KMS-11 (cell line): ENCODE measurements at regions not wholly inside any gene's neighbourhood (a gene's known extent, or its start where the extent isn't known, plus 50 kb on each side); places are given as distances from the start of the nearest gene placed in this dataset.

Experiments
- H2AFZ ChIP-seq: fragments of 200-600 bp; sonication (generic); 2 replicates; pipeline ENCODE4 v1.6.1; 2016; ENCODE audit warnings: antibody characterized with exemption, mixed run types, low read depth
- H3K27ac ChIP-seq: fragments of 200-600 bp; sonication (generic); 2 replicates; pipeline ENCODE4 v1.6.1; 2016; ENCODE audit warnings: mild to moderate bottlenecking, mixed run types
- H3K27me3 ChIP-seq: fragments of 200-600 bp; sonication (generic); 2 replicates; pipeline ENCODE4 v1.6.1; 2017; ENCODE audit warnings: mild to moderate bottlenecking, low read depth, mixed run types, moderate library complexity; ENCODE audit not compliant: insufficient read depth
- H3K36me3 ChIP-seq: fragments of 200-600 bp; sonication (generic); 2 replicates; pipeline ENCODE4 v1.6.1; 2017; ENCODE audit warnings: mild to moderate bottlenecking, mixed run types; ENCODE audit not compliant: insufficient read depth
- H3K4me1 ChIP-seq: fragments of 200-600 bp; sonication (generic); 2 replicates; pipeline ENCODE4 v1.6.1; 2016; ENCODE audit warnings: mild to moderate bottlenecking, low read depth, mixed run types; ENCODE audit not compliant: poor library complexity, severe bottlenecking
- H3K4me2 ChIP-seq: fragments of 200-600 bp; sonication (generic); 2 replicates; pipeline ENCODE4 v1.7.0; 2016; ENCODE audit warnings: mild to moderate bottlenecking, mixed run types
- H3K4me3 ChIP-seq: fragments of 200-600 bp; sonication (generic); IDR thresholded peaks from 2 replicates; pipeline ENCODE4 v1.6.1; 2017; ENCODE audit warnings: low read depth, low read length, mixed read lengths; ENCODE audit not compliant: insufficient read depth
- H3K79me2 ChIP-seq: fragments of 200-600 bp; sonication (generic); 2 replicates; pipeline ENCODE4 v1.6.1; 2016; ENCODE audit warnings: low read depth, mixed run types; ENCODE audit not compliant: insufficient read depth
- H3K9ac ChIP-seq: fragments of 200-600 bp; sonication (generic); 2 replicates; pipeline ENCODE4 v1.6.1; 2016; ENCODE audit warnings: mild to moderate bottlenecking, mixed run types
- H4K20me1 ChIP-seq: fragments of 200-600 bp; sonication (generic); 2 replicates; pipeline ENCODE4 v1.6.1; 2016; ENCODE audit warnings: mild to moderate bottlenecking, mixed run types; ENCODE audit not compliant: insufficient read depth
- TF ChIP-seq, protein P1 (sequence below): fragments of 200-600 bp; sonication (generic); conservative IDR thresholded peaks from 2 replicates; pipeline ENCODE4 v1.6.1; 2017; ENCODE audit warnings: low read depth, mild to moderate bottlenecking, antibody characterized with exemption, low read length, moderate library complexity, mixed read lengths

DNA sequence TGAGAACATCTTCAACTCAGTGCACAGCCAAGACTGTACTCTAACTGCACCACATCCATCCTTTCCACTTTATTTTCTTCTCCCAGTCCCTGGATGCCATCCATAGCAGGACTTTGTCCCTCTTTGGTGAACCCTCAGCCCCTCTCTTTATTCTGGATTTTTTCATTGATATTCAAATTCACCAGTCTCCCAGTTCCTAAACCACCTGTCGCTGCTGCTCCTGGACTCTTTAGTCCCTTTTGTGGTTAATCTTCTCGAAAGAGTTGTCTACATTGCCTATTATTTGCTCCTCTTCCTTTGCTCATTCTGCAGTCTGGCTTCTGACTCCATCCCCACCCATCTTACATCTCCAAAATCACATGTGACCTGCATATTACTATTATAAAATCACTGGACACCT, 59.4 kb upstream of the ZSWIM6 start:
- TF ChIP-seq, protein P1, sequence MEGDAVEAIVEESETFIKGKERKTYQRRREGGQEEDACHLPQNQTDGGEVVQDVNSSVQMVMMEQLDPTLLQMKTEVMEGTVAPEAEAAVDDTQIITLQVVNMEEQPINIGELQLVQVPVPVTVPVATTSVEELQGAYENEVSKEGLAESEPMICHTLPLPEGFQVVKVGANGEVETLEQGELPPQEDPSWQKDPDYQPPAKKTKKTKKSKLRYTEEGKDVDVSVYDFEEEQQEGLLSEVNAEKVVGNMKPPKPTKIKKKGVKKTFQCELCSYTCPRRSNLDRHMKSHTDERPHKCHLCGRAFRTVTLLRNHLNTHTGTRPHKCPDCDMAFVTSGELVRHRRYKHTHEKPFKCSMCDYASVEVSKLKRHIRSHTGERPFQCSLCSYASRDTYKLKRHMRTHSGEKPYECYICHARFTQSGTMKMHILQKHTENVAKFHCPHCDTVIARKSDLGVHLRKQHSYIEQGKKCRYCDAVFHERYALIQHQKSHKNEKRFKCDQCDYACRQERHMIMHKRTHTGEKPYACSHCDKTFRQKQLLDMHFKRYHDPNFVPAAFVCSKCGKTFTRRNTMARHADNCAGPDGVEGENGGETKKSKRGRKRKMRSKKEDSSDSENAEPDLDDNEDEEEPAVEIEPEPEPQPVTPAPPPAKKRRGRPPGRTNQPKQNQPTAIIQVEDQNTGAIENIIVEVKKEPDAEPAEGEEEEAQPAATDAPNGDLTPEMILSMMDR: no peak
- Histone ChIP-seq H3K79me2 (no peaks in the 10 kb centered on the region), H3K4me1 (peaks cover 6% of the 10 kb centered on the region), H3K4me2 (no peak overlapping the region), H4K20me1 (no peaks in the 10 kb centered on the region), H3K9ac (no peak overlapping the region), H3K4me3 (no peak overlapping the region), H3K27ac (no peak overlapping the region), H3K27me3 (no peaks in the 10 kb centered on the region), H3K36me3 (no peaks in the 10 kb centered on the region), H2AFZ (no peak overlapping the region)

DNA sequence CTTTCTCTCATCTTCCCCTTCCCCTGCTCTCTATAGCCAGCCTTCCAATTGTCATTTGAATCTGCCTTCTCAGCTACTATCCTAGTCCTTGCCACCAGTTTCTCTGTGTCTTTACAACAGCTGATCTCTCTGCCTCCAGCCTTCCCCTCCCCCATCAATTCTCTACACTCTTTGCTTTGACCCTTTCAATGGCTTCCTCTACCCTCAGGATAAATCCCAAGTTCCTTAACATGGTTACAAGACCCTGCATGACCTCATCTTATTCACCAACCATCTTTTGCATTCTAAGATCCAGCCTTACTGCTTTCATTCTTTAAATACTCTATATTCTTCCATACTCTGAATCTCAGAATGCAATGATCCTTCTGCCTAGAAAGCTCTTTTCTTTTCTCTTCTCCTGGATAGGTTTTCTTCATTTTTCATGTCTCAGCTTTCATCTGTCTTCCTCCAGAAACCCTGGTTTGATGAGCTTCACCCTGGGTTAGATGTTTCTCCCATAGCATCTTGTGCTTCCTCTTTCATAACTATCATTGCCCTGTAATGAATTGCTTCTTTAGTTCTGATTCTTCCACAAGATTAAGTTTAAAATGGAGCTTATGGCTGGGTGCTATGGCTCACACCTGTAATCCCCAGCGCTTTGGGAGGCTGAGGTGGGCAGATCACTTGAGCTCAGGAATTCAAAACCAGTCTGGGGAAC, 58.6 kb upstream of the ZSWIM6 start:
- Histone ChIP-seq H3K27me3 (no peaks in the 10 kb centered on the region), H3K9ac (no peak overlapping the region), H2AFZ (no peak overlapping the region), H3K79me2 (no peaks in the 10 kb centered on the region), H3K4me1 (peaks cover 6% of the 10 kb centered on the region), H3K36me3 (no peaks in the 10 kb centered on the region), H3K4me2 (no peak overlapping the region), H3K27ac (no peak overlapping the region), H4K20me1 (no peaks in the 10 kb centered on the region), H3K4me3 (no peak overlapping the region)
- TF ChIP-seq, protein P1: no peak

DNA sequence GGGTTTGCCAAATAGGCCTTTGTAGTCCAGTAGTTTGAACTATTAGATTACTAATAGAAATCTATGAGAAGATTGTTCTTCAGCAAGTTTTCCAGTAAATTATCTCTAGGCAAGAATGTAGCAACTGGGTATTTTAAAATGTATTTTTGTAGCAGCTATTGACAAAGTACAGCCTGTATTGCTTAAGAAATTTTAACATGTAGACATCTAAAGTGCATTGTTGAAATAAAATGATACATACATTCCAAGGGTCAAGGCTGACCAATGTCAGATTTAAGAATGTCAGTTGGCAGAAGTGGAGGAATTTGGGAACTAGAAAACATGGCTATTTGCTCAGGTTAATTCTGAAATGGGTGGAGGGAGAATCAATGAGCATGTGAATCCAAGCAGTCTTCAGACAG, 57.5 kb upstream of the ZSWIM6 start:
- Histone ChIP-seq H3K36me3 (no peaks in the 10 kb centered on the region), H3K27ac (no peak overlapping the region), H2AFZ (no peak overlapping the region), H3K79me2 (no peaks in the 10 kb centered on the region), H3K4me2 (no peak overlapping the region), H3K9ac (no peak overlapping the region), H4K20me1 (no peaks in the 10 kb centered on the region), H3K27me3 (no peaks in the 10 kb centered on the region), H3K4me3 (no peak overlapping the region), H3K4me1 (peaks cover 6% of the 10 kb centered on the region)
- TF ChIP-seq, protein P1: no peak

DNA sequence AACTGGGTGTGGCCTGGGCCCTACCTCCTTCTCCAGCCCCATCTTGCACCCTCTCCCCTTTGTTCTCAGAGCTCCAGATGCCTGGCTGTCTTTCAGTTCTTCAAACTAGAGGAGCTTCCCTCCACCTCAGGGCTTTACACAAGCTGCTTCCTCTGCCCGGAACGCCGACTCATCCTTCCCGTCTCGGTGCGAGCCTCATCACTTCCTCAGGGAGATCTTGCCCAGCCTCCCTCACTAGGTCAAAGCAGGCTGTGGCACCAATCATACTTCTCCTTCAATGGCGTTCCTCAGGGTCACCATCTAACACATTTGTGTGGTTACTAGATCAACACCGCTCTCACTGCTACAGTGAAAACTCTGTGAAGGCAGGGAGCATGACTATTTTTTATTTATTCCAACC, 56.2 kb upstream of the ZSWIM6 start:
- Histone ChIP-seq H3K27ac (no peak overlapping the region), H3K27me3 (no peaks in the 10 kb centered on the region), H3K4me3 (no peak overlapping the region), H3K36me3 (no peaks in the 10 kb centered on the region), H3K4me2 (no peak overlapping the region), H4K20me1 (no peaks in the 10 kb centered on the region), H3K79me2 (no peaks in the 10 kb centered on the region), H3K9ac (no peak overlapping the region), H2AFZ (no peak overlapping the region), H3K4me1 (peaks cover 15% of the 10 kb centered on the region)
- TF ChIP-seq, protein P1: no peak
